Epithelial cell of proximal tubule (primary cell): ENCODE measurements at regions not wholly inside any gene's neighbourhood (a gene's known extent, or its start where the extent isn't known, plus 50 kb on each side); places are given as distances from the start of the nearest gene placed in this dataset.

ENCODE experiments used
- DNase-seq: peaks from one replicate; pipeline ENCODE4 v3.0.0-alpha.2; 2011; ENCODE audit warnings: low read depth
- H3K4me3 ChIP-seq: 2 replicates; pipeline ENCODE4 v1.5.1; 2011; ENCODE audit warnings: low read depth, mild to moderate bottlenecking, low read length
- CTCF ChIP-seq: conservative IDR thresholded peaks from 2 replicates; pipeline ENCODE4 v1.5.1; 2012; ENCODE audit warnings: low read depth, mild to moderate bottlenecking, low read length

GRCh38 chr10:108169846-108170245 lies 1005.3 kb upstream of the SORCS1 start:
- TF ChIP-seq CTCF, result no peak
- no peak for DNase-seq
- H3K4me3 ChIP-seq, result no peak overlapping the region

GRCh38 chr10:108167766-108168165 lies 1003.3 kb upstream of the SORCS1 start:
- H3K4me3 ChIP-seq, result no peak overlapping the region
- DNase-seq, result no peak
- TF ChIP-seq CTCF, result no peak

GRCh38 chr10:108166401-108166800 lies 1001.9 kb upstream of the SORCS1 start:
- TF ChIP-seq CTCF, result no peak
- no peak for DNase-seq
- no peak overlapping the region for H3K4me3 ChIP-seq

- H3K4me3 ChIP-seq, result no peak overlapping the region
Measured at GRCh38 chr10:108147346-108147745, 982.8 kb upstream of the SORCS1 start.

GRCh38 chr10:108141064-108141463 lies 976.6 kb upstream of the SORCS1 start:
- no peak for DNase-seq
- no peak overlapping the region for H3K4me3 ChIP-seq
- TF ChIP-seq CTCF, result no peak

More at GRCh38 chr10:108147346-108147745, 982.8 kb upstream of the SORCS1 start:
- TF ChIP-seq CTCF, result no peak
- DNase-seq, result no peak

GRCh38 chr10:108132303-108132702 lies 967.8 kb upstream of the SORCS1 start:
- TF ChIP-seq CTCF, result no peak
- no peak for DNase-seq
- no peak overlapping the region for H3K4me3 ChIP-seq

- TF ChIP-seq CTCF, result no peak
- H3K4me3 ChIP-seq, result no peak overlapping the region
Measured at GRCh38 chr10:108130575-108130974, 966.1 kb upstream of the SORCS1 start.

More at GRCh38 chr10:108130575-108130974, 966.1 kb upstream of the SORCS1 start:
- DNase-seq, result no peak
